ENCODE measurements at regions not wholly inside any gene's neighbourhood (a gene's known extent, or its start where the extent isn't known, plus 50 kb on each side); places are given as distances from the start of the nearest gene placed in this dataset.

GRCh38 chr12:126914170-126914793, 1352.7 kb upstream of the TMEM132C start:
- Histone ChIP-seq H4K20me1 (replicated peaks; ENCODE audit: control insufficient read depth, extremely low read depth, insufficient read depth, low read length) (no peaks in the 10 kb centered on the region), H3K79me2 (ENCODE audit: control insufficient read depth, insufficient read depth, low read length) (no peaks in the 10 kb centered on the region), H3K27me3 (ENCODE audit: control insufficient read depth in 2 of 2, insufficient read depth in 2 of 2, low read length in 2 of 2) (no peaks in the 10 kb centered on the region), H3K4me3 (replicated peaks in 1 of 3; ENCODE audit: insufficient read depth in 1 of 3, low read depth in 1 of 3, low read length in 3 of 3) (no peak overlapping the region), H3K9ac (replicated peaks; ENCODE audit: extremely low read depth, insufficient read depth, low read length) (no peak overlapping the region), H3K27ac (ENCODE audit: insufficient read depth, low read depth, low read length) (no peak overlapping the region), H2AFZ (ENCODE audit: low read depth, low read length) (no peak overlapping the region), H3K36me3 (ENCODE audit: control insufficient read depth in 2 of 2, extremely low read depth in 1 of 2, insufficient read depth in 2 of 2, low read length in 2 of 2) (no peaks in the 10 kb centered on the region), H3K9me3 (replicated peaks; ENCODE audit: control insufficient read depth, insufficient read depth, low read length) (peaks cover 4% of the 10 kb centered on the region), H3K9me1 (replicated peaks; ENCODE audit: control insufficient read depth, extremely low read depth, insufficient read depth, low read length) (no peaks in the 10 kb centered on the region), H3K4me2 (ENCODE audit: insufficient read depth, low read length) (no peak overlapping the region), H3K4me1 (ENCODE audit: control insufficient read depth, extremely low read depth, insufficient read depth, low read length) (no peaks in the 10 kb centered on the region)
- intact Hi-C loops (cut with micrococcal nuclease), result no loop called here
- no peak for FAIRE-seq
- POLR2A ChIA-PET, result no interaction called here
- BruUV-seq (replicated peaks), result no TSS peak
- DNase-seq (ENCODE audit: low read depth, low spot score), result no peak
- CTCF ChIA-PET, result no interaction called here
- dilution Hi-C loops (cut with MboI; ENCODE audit: extremely low pct_ligation_motif_present, low sequenced_read_pairs), result no loop called here
- TF ChIP-seq CTCF (IDR thresholded peaks at IDR 0.05; ENCODE audit: extremely low read depth in 1 of 2, insufficient read depth in 1 of 2, low read depth in 1 of 2, low read length in 2 of 2), result no peak
- TF ChIP-seq JUN (IDR thresholded peaks at IDR 0.05; ENCODE audit: borderline replicate concordance, insufficient read depth, insufficient read length, low read depth), result no peak
- TF ChIP-seq, protein P1, sequence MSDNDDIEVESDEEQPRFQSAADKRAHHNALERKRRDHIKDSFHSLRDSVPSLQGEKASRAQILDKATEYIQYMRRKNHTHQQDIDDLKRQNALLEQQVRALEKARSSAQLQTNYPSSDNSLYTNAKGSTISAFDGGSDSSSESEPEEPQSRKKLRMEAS (IDR thresholded peaks at IDR 0.05; ENCODE audit: insufficient read depth, insufficient read length), result no peak
- TF ChIP-seq POLR2A (IDR thresholded peaks at IDR 0.05; ENCODE audit: low read depth, low read length), result no peak
- no peak for TF ChIP-seq POLR2AphosphoS5 (IDR thresholded peaks at IDR 0.05; ENCODE audit: insufficient read depth, low read depth, low read length)
- no peak for TF ChIP-seq MYC (IDR thresholded peaks at IDR 0.05; ENCODE audit: low read depth, low read length)
- TF ChIP-seq GATA2 (IDR thresholded peaks at IDR 0.05; ENCODE audit: insufficient read depth, insufficient read length, low read depth, low read length), result no peak
- no peak for TF ChIP-seq FOS (IDR thresholded peaks at IDR 0.05; ENCODE audit: borderline replicate concordance, insufficient read depth, low read length)
- no peak for TF ChIP-seq EZH2 (IDR thresholded peaks at IDR 0.05; ENCODE audit: borderline replicate concordance, low read depth, low read length, severe bottlenecking)

All from endothelial cell of umbilical vein (primary cell).